Uterus (tissue), 2 donors: ENCODE measurements at regions not wholly inside any gene's neighbourhood (a gene's known extent, or its start where the extent isn't known, plus 50 kb on each side); places are given as distances from the start of the nearest gene placed in this dataset.

Source experiments
- POLR2A ChIP-seq, 2 donors: fragments of 450-650 bp; IDR thresholded peaks; one replicate each; pipeline ENCODE4 v1.6.1; 2016; ENCODE audit warnings: antibody characterized with exemption in 2 of 2, mild to moderate bottlenecking in 1 of 2, moderate library complexity in 1 of 2
- TF ChIP-seq, protein P1 (sequence below), 4 experiments: fragments of 200-600 bp in 2 of 4; fragments of 450-650 bp in 2 of 4; sonication (generic) in 2 of 4; IDR thresholded peaks; one replicate each; pipeline ENCODE4 v1.5.1; 2016 to 2019; ENCODE audit warnings: antibody characterized with exemption in 4 of 4, mild to moderate bottlenecking in 2 of 4, moderate library complexity in 1 of 4

DNA sequence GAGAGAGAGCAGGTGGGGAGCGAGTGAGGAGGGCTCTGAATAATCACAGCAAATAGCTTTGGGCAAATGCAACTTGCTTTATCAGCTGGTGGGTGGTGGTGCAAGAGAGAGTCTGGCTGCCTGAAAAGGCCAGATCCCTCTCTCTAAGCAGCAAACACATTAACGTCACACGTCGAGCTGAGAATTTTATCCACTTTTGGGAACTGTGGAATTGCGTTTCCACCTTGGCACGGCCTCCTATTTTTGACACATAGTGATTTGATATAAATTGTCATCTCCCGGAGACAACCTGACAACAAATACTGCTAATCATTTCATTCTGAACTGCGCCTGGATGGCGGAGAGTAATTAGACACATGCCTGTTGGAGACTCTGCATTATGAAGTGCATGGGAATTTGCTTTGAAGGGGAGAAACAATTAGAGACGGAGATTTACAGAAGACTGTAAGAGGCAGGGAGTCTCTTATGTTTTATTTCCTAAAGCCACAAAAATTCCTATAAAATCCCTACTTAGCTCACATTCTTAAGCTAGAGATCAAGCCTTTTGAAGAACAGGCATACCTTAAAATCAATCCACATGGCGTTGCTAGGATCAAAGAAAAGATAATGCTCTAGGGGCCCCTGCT, 634.1 kb downstream of the TDRD15 start:
- TF ChIP-seq, protein P1, sequence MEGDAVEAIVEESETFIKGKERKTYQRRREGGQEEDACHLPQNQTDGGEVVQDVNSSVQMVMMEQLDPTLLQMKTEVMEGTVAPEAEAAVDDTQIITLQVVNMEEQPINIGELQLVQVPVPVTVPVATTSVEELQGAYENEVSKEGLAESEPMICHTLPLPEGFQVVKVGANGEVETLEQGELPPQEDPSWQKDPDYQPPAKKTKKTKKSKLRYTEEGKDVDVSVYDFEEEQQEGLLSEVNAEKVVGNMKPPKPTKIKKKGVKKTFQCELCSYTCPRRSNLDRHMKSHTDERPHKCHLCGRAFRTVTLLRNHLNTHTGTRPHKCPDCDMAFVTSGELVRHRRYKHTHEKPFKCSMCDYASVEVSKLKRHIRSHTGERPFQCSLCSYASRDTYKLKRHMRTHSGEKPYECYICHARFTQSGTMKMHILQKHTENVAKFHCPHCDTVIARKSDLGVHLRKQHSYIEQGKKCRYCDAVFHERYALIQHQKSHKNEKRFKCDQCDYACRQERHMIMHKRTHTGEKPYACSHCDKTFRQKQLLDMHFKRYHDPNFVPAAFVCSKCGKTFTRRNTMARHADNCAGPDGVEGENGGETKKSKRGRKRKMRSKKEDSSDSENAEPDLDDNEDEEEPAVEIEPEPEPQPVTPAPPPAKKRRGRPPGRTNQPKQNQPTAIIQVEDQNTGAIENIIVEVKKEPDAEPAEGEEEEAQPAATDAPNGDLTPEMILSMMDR (IDR thresholded peaks at IDR 0.05) = no peak
- TF ChIP-seq POLR2A (IDR thresholded peaks at IDR 0.05) = no peak
